GM12878 (cell line): ENCODE measurements at regions not wholly inside any gene's neighbourhood (a gene's known extent, or its start where the extent isn't known, plus 50 kb on each side); places are given as distances from the start of the nearest gene placed in this dataset.

Source experiments
- ATAC-seq: fragments of 200-7000 bp; cut with Tn5 transposase; 3 replicates; pipeline ENCODE4 v1.9.1; 2020; ENCODE audit warnings: mild to moderate bottlenecking, moderate library complexity
- BruUV-seq: library from RNA; stranded (reverse); fragments of 400-500 nt; replicated peaks from 2 replicates; lab custom pipeline; 2021; lab: Mats Ljungman, UMichigan
- CTCF ChIA-PET: fragments of 300-600 bp; sonication (Branson Sonifier 250); formaldehyde crosslinking; extraction: SDS; loops from one replicate; lab custom pipeline; 2021; ENCODE audit warnings: inconsistent platforms; lab: Yijun Ruan, JAX
- POLR2A ChIA-PET: fragments of 350-600 bp; formaldehyde crosslinking; extraction: SDS; loops from one replicate; lab custom pipeline; 2021; ENCODE audit warnings: inconsistent platforms; lab: Charles Lee
- RAD21 ChIA-PET: fragments of 300-600 bp; sonication (Branson Sonifier 250); formaldehyde crosslinking; loops from one replicate; lab custom pipeline; 2023; ENCODE audit warnings: antibody characterized with exemption; ENCODE audit not compliant: unreplicated experiment; lab: Charles Lee
- SMC1A ChIA-PET: fragments of 300-600 bp; sonication (Branson Sonifier 250); formaldehyde crosslinking; loops from one replicate; lab custom pipeline; 2023; ENCODE audit not compliant: unreplicated experiment, uncharacterized antibody; lab: Charles Lee
- DNase-seq: peaks from one replicate; pipeline ENCODE4 v3.0.0-alpha.2; 2011; ENCODE audit warnings: low read depth, low spot score
- FAIRE-seq: peaks from 3 replicates; lab custom pipeline; 2011; peaks lifted over from hg19 to GRCh38; lab: Jason Lieb, UNC
- H2AFZ ChIP-seq: 2 replicates; pipeline ENCODE4 v1.6.0; 2011; ENCODE audit warnings: low read depth, low read length, control low read depth; ENCODE audit not compliant: control insufficient read depth
- H3K27ac ChIP-seq: 2 replicates; pipeline ENCODE4 v1.5.1; 2011; ENCODE audit warnings: control low read depth; ENCODE audit not compliant: control insufficient read depth, insufficient read depth
- H3K27me3 ChIP-seq, 2 experiments: replicated peaks in 1 of 2; 2 replicates each; pipeline versions ENCODE4 v1.6.0 to v1.6.1; 2011; ENCODE audit warnings: low read length in 1 of 2; ENCODE audit not compliant: control insufficient read depth in 2 of 2, insufficient read depth in 2 of 2
- H3K36me3 ChIP-seq, 2 experiments: 2 replicates each; pipeline ENCODE4 v1.5.1; 2011; ENCODE audit warnings: low read length in 1 of 2; ENCODE audit not compliant: control insufficient read depth in 2 of 2, insufficient read depth in 2 of 2
- H3K4me1 ChIP-seq: 2 replicates; pipeline ENCODE4 v1.6.1; 2011; ENCODE audit warnings: mild to moderate bottlenecking, low read length, moderate library complexity, mixed read lengths; ENCODE audit not compliant: control insufficient read depth, insufficient read depth
- H3K4me2 ChIP-seq: 2 replicates; pipeline ENCODE4 v1.6.0; 2011; ENCODE audit warnings: control low read depth; ENCODE audit not compliant: control insufficient read depth, insufficient read depth
- H3K4me3 ChIP-seq: fragments of 200-600 bp; sonication (generic); 2 replicates; pipeline ENCODE4 v1.5.1; 2016
- H3K79me2 ChIP-seq: 2 replicates; pipeline ENCODE4 v1.6.0; 2011; ENCODE audit warnings: low read length; ENCODE audit not compliant: control insufficient read depth, insufficient read depth
- H3K9ac ChIP-seq: 2 replicates; pipeline ENCODE4 v1.8.0; 2011; ENCODE audit warnings: low read length, control low read depth, mixed read lengths; ENCODE audit not compliant: control insufficient read depth, insufficient read depth
- H3K9me3 ChIP-seq: replicated peaks from 3 replicates; pipeline ENCODE4 v1.5.1; 2011; ENCODE audit warnings: mild to moderate bottlenecking, low read length; ENCODE audit not compliant: control insufficient read depth, insufficient read depth
- H4K20me1 ChIP-seq: 2 replicates; pipeline ENCODE4 v1.6.0; 2011; ENCODE audit not compliant: control insufficient read depth, insufficient read depth
- BRCA1 ChIP-seq: IDR thresholded peaks from 2 replicates; pipeline ENCODE4 v1.6.1; 2011; ENCODE audit warnings: low read depth, low read length, improper control_type of control experiment
- E2F4 ChIP-seq: IDR thresholded peaks from 2 replicates; pipeline ENCODE4 v1.6.1; 2012; ENCODE audit warnings: low read depth, low read length, improper control_type of control experiment
- GABPA ChIP-seq: IDR thresholded peaks from 2 replicates; pipeline ENCODE4 v1.6.1; 2014; ENCODE audit warnings: antibody characterized with exemption, low read depth, mild to moderate bottlenecking, inconsistent platforms
- NFYA ChIP-seq: IDR thresholded peaks from 2 replicates; pipeline ENCODE4 v1.6.1; 2011; ENCODE audit warnings: low read depth, mild to moderate bottlenecking, low read length, improper control_type of control experiment, borderline replicate concordance
- NFYB ChIP-seq: IDR thresholded peaks from 2 replicates; pipeline ENCODE4 v1.6.1; 2011; ENCODE audit warnings: low read depth, mild to moderate bottlenecking, low read length, improper control_type of control experiment, moderate library complexity; ENCODE audit not compliant: insufficient read depth
- WRNIP1 ChIP-seq: IDR thresholded peaks from 2 replicates; pipeline ENCODE4 v1.6.1; 2011; ENCODE audit warnings: low read depth, low read length, improper control_type of control experiment, borderline replicate concordance
- WGBS: methylation state at CpG from one replicate; pipeline ENCODE4 v1.1.6; 2016; ENCODE audit warnings: low lambda C conversion rate; ENCODE audit not compliant: insufficient replicate concordance, insufficient coverage; ENCODE audit errors: missing lambda C conversion rate; 5-methylcytosine and 5-hydroxymethylcytosine counted together
- in situ Hi-C: fragments of 300-500 bp; cut with MboI; formaldehyde crosslinking; loops from 9 replicates; pipeline ENCODE4 v1.14.3; 2018; ENCODE audit warnings: mixed read lengths
- intact Hi-C: fragments of 100-400 bp; cut with micrococcal nuclease; formaldehyde crosslinking; loops from one replicate; pipeline ENCODE4 v1.14.2; 2022; ENCODE audit not compliant: unreplicated experiment

GRCh38 chr17:63178530-63178929 lies 212.5 kb downstream of the TANC2 start (continued):
- TF ChIP-seq E2F4 (no peak), NFYB (no peak)

GRCh38 chr17:63181856-63182255 lies 215.8 kb downstream of the TANC2 start:
- Histone ChIP-seq H3K79me2 (no peaks in the 10 kb centered on the region), H3K4me1 (no peaks in the 10 kb centered on the region), H3K36me3 (no peaks in the 10 kb centered on the region), H3K9me3 (no peaks in the 10 kb centered on the region), H3K9ac (no peak overlapping the region), H3K4me3 (no peak overlapping the region), H3K27me3 (no peaks in the 10 kb centered on the region), H3K4me2 (no peak overlapping the region), H2AFZ (no peak overlapping the region), H4K20me1 (no peaks in the 10 kb centered on the region), H3K27ac (no peak overlapping the region)
- FAIRE-seq, result no peak
- ATAC-seq, result no peak
- CTCF ChIA-PET, result no interaction called here
- no TSS peak for BruUV-seq
- RAD21 ChIA-PET, result no interaction called here
- intact Hi-C loops, result no loop called here
- DNase-seq, result no peak
- TF ChIP-seq WRNIP1, result no peak
- TF ChIP-seq NFYA, result no peak
- no peak for TF ChIP-seq GABPA
- no peak for TF ChIP-seq BRCA1
- 38% methylated on average over 6 of the region's 6 CpGs for WGBS
- in situ Hi-C loops, result no loop called here
- POLR2A ChIA-PET, result no interaction called here
- SMC1A ChIA-PET, result no interaction called here
